HG02588 (cell line): ENCODE measurements at regions not wholly inside any gene's neighbourhood (a gene's known extent, or its start where the extent isn't known, plus 50 kb on each side); places are given as distances from the start of the nearest gene placed in this dataset.
A peak's percentile ranks its signal among the peaks of the same experiment; 100 is the strongest.
"Not testable (repeated sequence)": the region's sequence is repeated elsewhere in the genome, so short reads cannot be mapped to it uniquely, and the experiment has no call there.

Experiments
- ATAC-seq: cut with Tn5 transposase; IDR thresholded peaks from one replicate; pipeline ENCODE4 v1.9.1; 2021; ENCODE audit warnings: mild to moderate bottlenecking, moderate library complexity; ENCODE audit not compliant: unreplicated experiment

DNA sequence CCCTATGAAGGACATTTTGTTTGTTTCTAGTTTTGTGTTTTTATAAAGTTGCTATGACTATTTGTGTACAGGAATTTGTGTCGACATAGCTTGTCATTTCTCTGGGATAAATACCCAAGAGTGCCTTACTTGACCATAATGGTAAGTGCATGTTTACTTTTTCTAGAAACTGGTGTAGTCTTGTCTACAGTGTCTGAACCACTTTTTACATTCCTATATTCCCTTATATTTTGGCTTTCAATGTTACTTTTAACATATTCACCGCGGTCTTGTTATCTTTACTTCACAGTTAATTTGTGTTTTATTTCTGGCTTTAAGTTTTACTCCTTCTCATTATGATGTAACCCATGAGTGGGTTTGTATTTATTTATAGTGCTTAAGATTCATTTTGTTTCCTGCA lies 444.4 kb upstream of the RGS17 start:
- no peak for ATAC-seq

DNA sequence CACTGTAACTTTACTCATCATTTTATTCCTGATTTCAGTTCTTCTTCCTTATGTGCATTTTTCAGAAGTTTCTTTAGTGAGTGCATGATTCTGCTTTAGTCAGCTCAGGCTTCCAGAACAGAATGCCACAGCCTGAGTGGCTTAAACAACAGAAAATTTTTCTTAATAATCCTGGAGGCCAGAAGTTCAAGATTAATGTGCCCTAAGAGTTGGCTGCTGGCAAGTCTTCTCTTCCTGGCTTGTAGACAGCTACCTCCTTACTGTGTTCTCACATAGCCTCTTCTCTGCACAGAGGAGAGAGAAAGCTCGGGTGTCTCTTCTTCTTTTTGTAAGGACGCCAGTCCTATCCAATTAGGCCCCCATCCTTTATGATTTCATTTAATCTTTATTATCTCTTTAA lies 443.1 kb upstream of the RGS17 start:
- ATAC-seq, result no peak

DNA sequence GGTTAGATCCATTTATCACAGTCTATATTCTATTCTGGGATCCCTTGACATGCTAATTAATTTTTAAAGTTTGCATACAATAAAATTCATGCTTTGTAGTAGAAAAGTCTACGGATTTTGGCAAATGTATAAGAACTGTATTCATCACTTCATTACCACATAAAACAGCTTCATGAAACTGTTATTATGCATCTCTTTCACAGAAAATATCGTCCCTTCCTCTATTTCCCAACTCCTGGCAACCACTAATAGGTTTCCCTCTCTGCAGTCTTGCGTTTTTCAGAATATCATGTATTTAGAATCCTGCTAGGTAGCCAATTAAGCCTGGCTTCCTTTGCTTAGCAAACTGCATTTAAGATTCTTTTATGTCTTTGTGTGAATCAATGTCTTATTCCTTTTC lies 441.3 kb upstream of the RGS17 start:
- no peak for ATAC-seq

DNA sequence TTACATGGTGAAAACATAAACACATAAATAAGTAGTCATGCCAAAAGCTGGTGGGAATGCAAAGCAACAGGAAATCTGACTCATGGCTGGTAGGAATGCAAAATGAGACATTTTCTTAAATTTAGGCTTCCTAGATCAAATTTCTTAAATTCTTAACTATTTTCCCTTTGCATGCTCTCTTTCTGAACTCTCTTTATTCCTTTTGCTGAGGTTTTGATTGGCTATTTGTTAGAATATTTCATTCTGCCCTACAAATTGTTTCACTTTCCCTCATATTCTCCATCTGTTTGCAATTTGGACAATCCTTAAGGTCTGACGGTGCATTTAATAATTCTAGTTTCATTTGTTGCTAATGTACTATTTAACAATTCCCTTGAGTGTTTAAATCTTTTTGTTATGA lies 437.5 kb upstream of the RGS17 start:
- no peak for ATAC-seq

DNA sequence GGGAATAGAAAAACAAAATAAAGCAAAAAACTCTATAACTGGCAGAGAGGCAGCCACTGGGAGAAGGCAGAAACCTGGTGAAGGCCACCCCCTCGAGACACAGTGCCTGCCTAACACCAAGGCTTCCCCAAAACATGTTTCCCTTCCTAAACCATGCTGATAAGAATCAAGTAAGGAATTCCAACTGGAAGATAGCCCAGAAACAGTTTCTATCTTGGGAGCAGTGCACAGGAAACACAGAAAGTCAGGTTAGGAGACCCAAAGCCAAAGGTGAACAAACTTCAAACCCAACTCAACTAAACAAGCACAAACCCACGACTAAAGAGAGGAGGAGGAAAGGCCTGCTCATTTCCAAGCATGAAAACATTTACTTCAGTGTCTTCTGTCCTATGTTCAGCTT lies 433.7 kb upstream of the RGS17 start:
- ATAC-seq, result no peak

DNA sequence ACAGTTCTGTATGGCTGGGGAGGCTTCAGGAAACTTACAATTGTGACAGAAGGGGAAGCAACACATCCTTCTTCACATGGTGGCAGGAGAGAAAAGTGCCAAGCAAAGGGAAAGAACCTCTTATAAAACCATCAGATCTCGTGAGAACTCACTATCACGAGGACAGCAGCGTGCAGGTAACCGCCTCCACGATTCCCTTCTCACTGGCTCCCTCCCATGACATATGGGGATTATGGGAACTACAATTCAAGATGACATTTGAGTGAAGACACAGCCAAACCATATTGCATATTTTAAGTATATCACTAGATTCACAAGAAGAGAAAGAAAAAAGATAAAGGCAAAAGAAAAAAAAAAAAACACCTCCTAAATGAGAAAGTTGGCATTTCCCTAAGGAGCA lies 431.9 kb upstream of the RGS17 start:
- no peak for ATAC-seq

DNA sequence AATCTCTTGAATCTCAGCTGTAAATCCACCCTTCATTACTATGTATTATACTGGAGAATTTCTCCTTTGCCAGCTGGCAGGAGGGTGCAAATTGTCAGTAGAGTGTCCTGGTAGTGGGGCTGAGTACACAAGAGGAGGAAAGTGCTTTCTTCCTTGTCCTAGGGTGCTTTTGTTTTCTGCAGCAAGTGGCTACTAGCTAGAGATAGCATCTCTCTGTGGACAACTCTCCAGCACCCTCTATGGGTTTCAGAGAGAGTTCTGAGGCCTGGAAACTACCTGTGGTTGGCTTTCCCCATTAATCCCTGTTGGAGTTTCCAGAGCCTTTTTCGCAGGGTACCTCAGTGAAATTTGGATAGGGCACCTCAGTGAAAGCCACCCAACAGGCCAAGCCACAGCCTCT lies 422.5 kb upstream of the RGS17 start:
- ATAC-seq, result no peak

DNA sequence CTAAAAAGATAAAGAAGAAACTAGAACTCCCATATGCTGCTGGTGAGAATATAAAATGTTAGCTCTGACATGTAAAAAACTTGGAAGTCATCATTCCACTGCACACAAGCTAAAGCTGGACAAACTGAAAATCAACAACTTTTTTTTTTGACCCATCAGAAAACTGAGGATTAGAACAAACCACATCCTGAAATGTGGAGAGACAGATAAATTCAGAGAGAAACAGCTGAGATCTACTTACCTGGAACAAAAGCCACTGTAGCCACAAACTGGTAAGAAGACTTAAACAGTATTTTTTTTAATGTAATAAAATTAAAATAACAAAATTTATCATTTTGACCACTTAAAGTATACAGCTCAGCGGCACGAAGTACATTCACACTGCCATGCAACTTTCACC lies 408.5 kb upstream of the RGS17 start:
- no peak for ATAC-seq

DNA sequence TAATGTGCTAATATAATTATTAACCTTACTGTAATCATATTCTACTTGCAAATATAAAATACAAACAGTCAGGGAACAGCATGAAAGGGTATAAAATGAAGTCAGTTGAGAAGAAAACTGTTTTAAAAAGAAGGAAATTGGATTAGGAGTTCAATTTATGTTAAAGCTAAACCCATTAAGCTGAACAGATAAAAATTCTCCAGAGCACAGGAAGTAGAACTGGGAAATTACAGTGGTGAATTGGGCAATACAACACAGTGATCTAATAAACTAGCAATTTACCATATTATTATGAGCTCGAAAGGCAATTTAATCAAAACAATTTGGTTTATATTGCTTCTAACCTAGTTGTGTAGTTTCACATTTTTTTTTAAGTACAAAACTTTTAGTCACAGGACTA lies 407.4 kb upstream of the RGS17 start:
- ATAC-seq, result no peak

DNA sequence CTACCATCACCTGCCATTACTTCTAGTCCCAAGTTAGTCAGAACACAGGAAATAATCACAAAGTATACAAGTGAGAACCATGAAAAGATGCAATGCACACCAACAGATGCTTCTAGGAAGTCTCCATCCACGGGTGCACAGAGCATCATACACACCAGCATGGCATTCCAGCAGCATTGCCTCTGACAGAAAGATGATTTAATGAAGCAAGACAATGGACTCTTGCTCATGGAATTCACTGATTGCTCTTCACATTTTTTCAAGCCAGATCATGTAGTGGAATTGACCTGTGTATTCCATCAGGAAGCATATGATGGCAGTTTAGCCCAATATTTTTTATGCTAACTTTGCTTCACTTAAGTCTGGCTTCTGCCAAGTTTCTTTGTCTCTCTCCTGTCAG lies 406.3 kb upstream of the RGS17 start:
- ATAC-seq, result no peak

DNA sequence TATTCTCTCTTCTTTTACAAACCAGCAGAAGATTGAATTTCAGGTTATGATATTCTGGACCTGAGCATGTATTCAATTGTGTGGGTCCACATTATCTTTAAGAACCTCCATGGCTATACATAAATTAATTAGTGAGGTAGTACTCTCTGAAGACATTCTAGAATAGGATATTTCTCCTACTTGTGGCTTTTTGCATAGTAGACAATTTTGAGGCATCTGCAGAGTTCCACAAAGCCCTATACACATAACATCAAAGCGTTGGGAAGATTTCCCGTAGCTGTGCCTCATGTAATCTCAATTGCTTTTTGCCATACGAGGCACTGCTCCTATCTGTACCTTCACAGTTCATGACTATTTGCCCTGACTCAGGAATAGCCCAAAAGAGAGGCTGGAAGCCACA lies 395.4 kb upstream of the RGS17 start:
- no peak for ATAC-seq

DNA sequence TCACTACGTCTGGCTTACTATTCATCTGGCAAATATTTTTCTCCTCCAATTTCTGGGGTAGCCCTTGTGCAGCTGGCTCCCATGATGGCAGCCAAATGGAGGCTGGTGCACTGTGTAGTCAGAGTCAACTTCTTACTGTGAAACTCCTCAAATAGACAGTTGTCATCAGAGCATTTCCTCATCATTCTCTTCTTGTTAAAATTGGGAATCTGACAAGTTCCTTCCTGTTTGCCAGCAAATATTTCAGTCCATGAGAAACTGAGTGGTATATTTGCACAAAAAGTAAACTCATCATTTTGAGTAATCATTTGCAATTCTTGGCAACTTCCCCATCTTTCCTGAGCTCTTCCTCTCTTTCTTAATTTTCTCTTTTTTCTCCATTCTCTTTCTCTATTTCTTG lies 394.9 kb upstream of the RGS17 start:
- no peak for ATAC-seq

DNA sequence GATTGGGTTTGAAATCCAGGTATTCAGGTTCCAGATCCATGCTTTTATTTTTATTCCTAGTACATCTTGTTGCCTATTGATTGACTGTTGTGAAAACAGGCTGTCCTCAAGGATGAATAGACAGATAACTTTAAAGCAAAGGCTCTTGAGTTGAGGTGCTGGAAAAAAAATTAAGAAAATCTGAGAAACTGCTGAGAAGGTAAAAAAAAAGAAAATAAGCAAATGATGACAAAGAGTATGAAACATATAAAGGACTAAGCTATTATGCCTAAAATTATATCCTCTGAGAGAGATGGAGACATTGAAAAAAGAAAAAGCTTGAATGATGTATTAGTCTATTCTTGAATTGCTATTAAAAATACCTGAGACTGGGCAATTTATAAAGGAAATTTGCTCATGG lies 392.3 kb upstream of the RGS17 start:
- no peak for ATAC-seq

DNA sequence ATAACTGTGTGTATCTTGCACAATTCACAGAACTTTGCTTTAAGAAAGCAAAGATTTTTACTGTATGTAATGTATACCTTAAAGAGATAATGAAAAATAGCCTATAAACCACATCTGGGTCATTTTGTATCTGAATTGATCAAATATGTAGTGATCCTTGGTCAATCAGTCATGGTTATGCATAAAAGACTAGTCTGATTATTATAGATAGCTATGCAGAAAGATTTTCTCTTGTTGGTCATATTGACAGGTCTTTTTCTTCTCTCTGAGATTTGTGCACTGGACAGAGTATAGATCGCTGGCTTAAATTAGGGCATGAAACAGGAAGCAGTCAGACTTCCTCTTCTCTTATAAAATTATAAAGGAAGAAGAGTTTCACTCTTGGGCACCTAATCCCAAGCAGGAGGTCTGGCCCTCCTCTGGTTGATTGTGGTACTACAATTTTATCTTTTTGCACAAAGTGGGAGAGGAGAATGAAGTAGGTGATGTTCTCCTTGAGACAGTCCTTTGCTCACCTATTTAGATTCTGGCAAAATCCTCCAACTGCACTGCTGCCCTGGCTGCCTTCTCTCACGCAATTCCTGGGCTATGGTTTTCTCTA lies 380.9 kb upstream of the RGS17 start:
- ATAC-seq, result peak; percentile 86

DNA sequence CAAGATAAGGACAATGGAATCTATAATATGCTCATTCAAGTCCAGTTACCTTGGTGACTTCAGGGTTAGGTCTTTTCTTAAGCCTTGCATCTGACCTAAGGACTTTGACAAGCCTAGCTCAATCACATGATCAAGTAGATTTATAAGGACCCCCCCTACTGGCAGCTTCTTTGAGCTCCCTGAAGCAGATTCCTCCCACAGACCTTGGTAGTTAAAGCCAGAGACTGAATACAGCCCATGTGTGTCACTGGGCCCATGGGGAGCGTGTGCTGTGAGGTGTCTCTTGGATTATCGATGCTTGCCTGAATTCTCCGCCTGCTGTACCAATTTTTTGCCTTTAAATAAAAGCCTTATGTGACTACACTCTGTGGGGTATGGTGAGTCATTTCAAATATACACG lies 372.7 kb upstream of the RGS17 start:
- no peak for ATAC-seq

DNA sequence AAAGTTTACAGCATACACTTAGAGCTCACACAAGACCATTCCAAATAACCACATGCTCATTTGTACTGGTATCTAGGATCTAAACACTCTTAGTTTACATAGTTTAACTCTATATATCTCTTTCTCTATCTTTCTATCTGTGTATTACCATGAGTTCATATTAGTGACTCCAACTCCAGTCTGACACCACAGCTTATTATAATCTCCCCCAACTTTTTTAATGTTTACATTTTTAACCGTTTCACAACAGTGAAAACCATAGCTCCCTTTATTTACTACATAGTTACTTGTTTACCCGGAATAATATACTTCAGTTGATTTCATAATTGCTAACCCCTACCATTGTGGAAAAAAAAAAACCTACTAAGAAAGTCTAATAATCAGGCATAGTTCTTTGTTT lies 362.4 kb upstream of the RGS17 start:
- no peak for ATAC-seq

DNA sequence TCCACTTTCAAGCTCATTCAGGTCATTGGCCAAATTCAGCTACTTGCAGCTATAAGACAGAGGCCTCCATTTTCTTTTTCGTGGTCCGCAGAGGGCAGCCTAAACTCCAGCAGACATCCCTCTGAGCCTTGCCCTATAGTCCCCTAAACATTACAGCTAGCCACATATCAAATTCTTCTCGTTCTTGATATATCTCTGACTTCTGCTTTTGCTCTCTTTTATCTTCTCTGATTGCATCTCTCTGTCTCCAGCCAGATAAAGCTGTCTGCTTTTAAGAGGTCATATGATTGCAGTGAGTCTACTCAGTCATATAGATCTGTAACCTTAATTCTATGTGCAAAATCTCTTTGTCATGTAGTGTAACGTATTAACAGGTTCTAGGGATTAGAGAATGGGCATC lies 358.4 kb upstream of the RGS17 start:
- no peak for ATAC-seq

DNA sequence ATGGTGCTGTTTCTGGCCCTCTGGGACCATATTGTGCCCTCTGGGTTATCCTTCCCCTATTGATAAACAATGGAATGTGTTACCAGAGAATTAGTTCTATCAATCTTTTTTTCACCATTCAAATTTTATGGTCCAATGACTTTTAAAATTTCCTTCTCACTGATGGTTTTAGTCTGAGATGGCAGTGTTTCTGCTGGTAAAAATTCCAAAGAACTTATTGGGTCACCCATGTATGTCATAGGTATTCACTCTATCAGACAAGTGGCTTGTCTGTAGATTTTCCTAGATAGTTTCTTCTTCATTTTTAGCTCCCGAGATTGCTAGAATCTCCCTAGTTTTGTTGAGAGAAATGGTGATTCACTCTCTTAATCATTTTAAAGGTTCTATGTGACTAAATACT lies 357.2 kb upstream of the RGS17 start:
- no peak for ATAC-seq

DNA sequence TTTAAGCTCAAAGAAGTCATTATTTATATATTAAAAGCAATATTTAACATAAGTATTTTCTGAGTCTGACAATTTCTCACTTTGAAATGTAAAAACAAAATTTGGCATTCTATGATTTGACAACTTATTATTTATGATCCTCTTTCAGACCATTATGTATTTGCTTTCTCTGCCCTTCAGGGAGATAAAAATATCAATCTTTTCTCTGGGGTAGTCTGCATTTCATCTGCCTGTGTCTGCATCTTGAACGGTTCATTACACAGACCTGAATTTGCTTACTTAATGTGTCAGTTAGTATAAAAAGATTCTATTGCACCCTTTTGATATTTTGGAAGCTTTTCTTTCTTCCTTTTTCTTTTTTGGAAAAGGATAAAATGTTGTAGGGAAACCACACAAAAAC lies 354.0 kb upstream of the RGS17 start:
- ATAC-seq, result no peak

DNA sequence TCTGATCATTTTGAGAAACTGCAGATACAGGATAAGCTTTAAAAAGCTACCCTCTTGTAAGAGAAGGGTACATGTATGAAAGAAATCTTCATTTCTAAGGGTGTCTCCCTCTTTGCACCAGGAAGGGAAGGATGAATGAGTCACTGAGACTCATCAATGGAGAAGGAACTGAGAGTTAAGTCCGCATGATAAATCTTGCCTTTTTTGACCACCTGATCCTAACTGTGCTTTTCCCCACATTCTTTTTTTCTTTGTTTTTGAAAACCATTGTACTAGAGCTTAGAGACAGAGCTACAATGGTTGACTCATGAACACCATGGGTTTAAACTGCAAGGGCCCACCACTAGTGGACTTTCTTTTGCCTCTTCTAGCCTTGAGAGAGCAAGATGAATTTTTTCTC lies 353.0 kb upstream of the RGS17 start:
- ATAC-seq, result no peak

DNA sequence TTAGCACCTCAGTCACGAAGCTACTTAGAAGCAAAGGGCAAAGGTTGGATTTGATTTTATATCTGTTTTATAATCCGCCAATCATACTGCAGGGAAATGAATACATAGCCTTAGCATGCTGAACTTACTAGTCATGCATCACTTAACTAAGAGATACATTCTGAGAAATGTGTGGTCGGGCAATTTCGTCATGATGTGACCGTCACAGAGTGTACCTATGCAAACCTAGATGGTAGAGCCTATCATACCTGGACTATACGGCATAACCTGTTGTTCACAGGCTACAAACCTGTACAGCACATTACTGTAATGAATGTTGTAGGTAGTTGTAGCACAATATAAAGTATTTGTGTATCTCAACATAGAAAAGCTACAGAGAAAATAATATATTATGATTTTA lies 345.2 kb upstream of the RGS17 start:
- ATAC-seq, result no peak

DNA sequence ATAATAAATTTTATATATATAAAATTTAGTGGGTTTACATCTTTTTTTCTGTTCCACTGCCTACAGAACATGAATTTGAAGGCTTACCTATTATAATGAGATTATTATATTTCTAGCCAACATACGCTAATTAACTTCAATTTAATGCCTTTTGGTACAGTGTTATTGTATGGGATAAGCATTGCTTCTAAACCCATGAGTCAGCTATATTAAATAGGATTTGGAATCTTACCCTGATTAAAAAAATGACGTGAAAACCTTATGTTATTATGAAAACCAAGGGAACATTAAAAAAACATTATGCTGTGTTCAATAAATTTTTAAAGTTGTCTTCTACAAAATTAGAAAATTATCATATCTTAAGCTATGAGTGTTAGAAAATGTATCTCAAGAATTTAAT lies 334.0 kb upstream of the RGS17 start:
- no peak for ATAC-seq

DNA sequence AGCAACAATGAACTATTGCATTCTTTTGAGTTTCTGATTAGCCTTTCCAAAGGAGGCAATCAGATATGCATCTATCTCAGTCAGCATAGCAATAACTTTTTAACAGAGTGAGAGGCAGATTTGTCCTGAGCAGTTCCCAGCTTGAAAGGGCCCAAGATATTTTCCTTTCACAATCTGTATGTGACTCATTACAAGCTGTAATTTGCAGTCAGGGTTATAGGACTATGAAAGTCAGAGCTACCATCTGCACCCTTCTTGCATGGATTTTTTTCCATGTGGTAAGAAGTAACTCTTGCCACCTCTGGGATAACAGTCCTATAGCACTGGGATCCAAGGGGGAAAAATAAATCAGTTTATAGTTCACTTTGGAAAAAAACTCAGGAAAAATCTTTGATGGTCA lies 318.2 kb upstream of the RGS17 start:
- ATAC-seq, result no peak

DNA sequence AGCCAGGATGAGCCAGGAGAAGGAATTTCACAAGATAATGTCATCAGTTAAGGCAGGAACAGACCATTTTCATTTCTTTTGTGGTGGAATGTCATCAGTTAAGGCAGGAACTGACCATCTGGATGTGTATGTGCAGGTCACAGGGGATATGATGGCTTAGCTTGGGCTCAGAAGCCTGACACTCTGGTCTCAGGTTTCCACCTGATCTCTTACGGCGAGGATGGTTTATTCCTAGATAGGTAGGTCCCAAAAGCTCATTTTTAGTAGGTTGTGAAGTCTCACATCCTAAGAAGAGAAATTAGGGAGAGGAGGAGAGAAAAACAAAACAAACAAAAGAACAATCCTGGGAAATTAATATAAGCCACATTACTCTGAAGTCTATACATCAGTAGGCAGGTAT lies 311.7 kb upstream of the RGS17 start:
- ATAC-seq, result not testable (repeated sequence)
